SK-N-SH (cell line): ENCODE measurements at regions not wholly inside any gene's neighbourhood (a gene's known extent, or its start where the extent isn't known, plus 50 kb on each side); places are given as distances from the start of the nearest gene placed in this dataset.

ENCODE experiments used
- CTCF ChIA-PET: fragments of 300-600, 350-600 bp; formaldehyde crosslinking; extraction: SDS; loops from one replicate; lab custom pipeline; 2021; lab: Yijun Ruan, JAX
- POLR2A ChIA-PET: fragments of 350-600 bp; sonication (Branson Sonifier 250); formaldehyde crosslinking; extraction: SDS; loops from one replicate; lab custom pipeline; 2020; ENCODE audit warnings: antibody characterized with exemption, inconsistent platforms; lab: Yijun Ruan, JAX
- DNase-seq: peaks from one replicate; pipeline ENCODE4 v3.0.0; 2012
- H2AFZ ChIP-seq: fragments of 200-600 bp; sonication (generic); 2 replicates; pipeline ENCODE4 v1.8.1; 2016; ENCODE audit warnings: antibody characterized with exemption, mild to moderate bottlenecking, low read depth
- H3F3A ChIP-seq: fragments of 200-600 bp; sonication (generic); replicated peaks from 2 replicates; pipeline ENCODE3; 2016; ENCODE audit warnings: antibody characterized with exemption, mild to moderate bottlenecking; ENCODE audit not compliant: insufficient read depth
- H3K27ac ChIP-seq, 2 experiments: fragments of 200-500 bp in 1 of 2; fragments of 200-600 bp in 1 of 2; sonication (Bioruptor generic) in 1 of 2; sonication (generic), shearing (Covaris generic) in 1 of 2; 2 replicates each; pipeline versions ENCODE4 v1.5.1 to v1.6.1; 2014 to 2016; ENCODE audit warnings: low read depth in 2 of 2, inconsistent platforms in 1 of 2, low read length in 1 of 2, mild to moderate bottlenecking in 1 of 2, mixed read lengths in 1 of 2
- H3K27me3 ChIP-seq: fragments of 200-600 bp; sonication (generic), shearing (Covaris generic); 2 replicates; pipeline ENCODE4 v1.6.1; 2016; ENCODE audit warnings: mixed run types; ENCODE audit not compliant: insufficient read depth
- H3K36me3 ChIP-seq, 2 experiments: fragments of 200-500 bp in 1 of 2; fragments of 200-600 bp in 1 of 2; sonication (Bioruptor generic) in 1 of 2; sonication (generic) in 1 of 2; replicated peaks in 1 of 2; 2 replicates each; pipeline versions ENCODE3 to v1.5.1; 2014 to 2016; ENCODE audit warnings: low read length in 1 of 2, mild to moderate bottlenecking in 1 of 2; ENCODE audit not compliant: insufficient read depth in 2 of 2, control insufficient read depth in 1 of 2
- H3K4me1 ChIP-seq, 2 experiments: fragments of 200-500 bp in 1 of 2; fragments of 200-600 bp in 1 of 2; sonication (Bioruptor generic) in 1 of 2; sonication (generic), shearing (Covaris generic) in 1 of 2; 2 replicates each; pipeline versions ENCODE4 v1.5.1 to v1.6.1; 2014 to 2016; ENCODE audit warnings: low read depth in 1 of 2, low read length in 1 of 2, mixed run types in 1 of 2; ENCODE audit not compliant: insufficient read depth in 2 of 2, control insufficient read depth in 1 of 2
- H3K4me2 ChIP-seq: fragments of 200-600 bp; sonication (generic), shearing (Covaris generic); 2 replicates; pipeline ENCODE4 v1.6.1; 2017; ENCODE audit warnings: mixed run types
- H3K4me3 ChIP-seq, 2 experiments: fragments of 200-500 bp in 1 of 2; fragments of 200-600 bp in 1 of 2; sonication (Bioruptor generic) in 1 of 2; sonication (generic), shearing (Covaris generic) in 1 of 2; 2 replicates each; pipeline versions ENCODE4 v1.5.1 to v1.8.1; 2014 to 2016; ENCODE audit warnings: low read depth in 2 of 2, inconsistent platforms in 1 of 2, low read length in 1 of 2, mild to moderate bottlenecking in 1 of 2, mixed read lengths in 1 of 2, moderate library complexity in 1 of 2
- H3K79me2 ChIP-seq: fragments of 200-600 bp; sonication (generic); 2 replicates; pipeline ENCODE4 v1.8.1; 2017; ENCODE audit warnings: mild to moderate bottlenecking; ENCODE audit not compliant: insufficient read depth
- H3K9ac ChIP-seq: fragments of 200-600 bp; sonication (generic); 2 replicates; pipeline ENCODE4 v1.6.1; 2017; ENCODE audit warnings: mixed run types
- H3K9me2 ChIP-seq: fragments of 200-600 bp; sonication (generic); 2 replicates; pipeline ENCODE4 v1.6.1; 2017; ENCODE audit warnings: mixed run types
- H3K9me3 ChIP-seq: fragments of 200-600 bp; sonication (generic); 2 replicates; pipeline ENCODE4 v1.6.1; 2017; ENCODE audit warnings: mixed run types, mild to moderate bottlenecking, moderate library complexity
- H4K20me1 ChIP-seq: fragments of 200-600 bp; sonication (generic); 2 replicates; pipeline ENCODE4 v1.6.1; 2017; ENCODE audit warnings: mild to moderate bottlenecking, mixed run types; ENCODE audit not compliant: insufficient read depth
- EP300 ChIP-seq, 2 experiments: IDR thresholded peaks; 2 replicates each; pipeline versions ENCODE4 v1.4.0 to v1.6.1; 2012; ENCODE audit warnings: borderline replicate concordance in 1 of 2, low read depth in 1 of 2, low read length in 1 of 2
- FOSL2 ChIP-seq: IDR thresholded peaks from 2 replicates; pipeline ENCODE4 v1.4.0; 2012; ENCODE audit warnings: low read depth, mild to moderate bottlenecking, moderate library complexity, borderline replicate concordance
- FOXJ3 ChIP-seq: sonication (generic); formaldehyde crosslinking; IDR thresholded peaks from 2 replicates; pipeline ENCODE4 v1.5.1; 2020; ENCODE audit warnings: mild to moderate bottlenecking, missing genetic modification reagents
- FOXM1 ChIP-seq: IDR thresholded peaks from 2 replicates; pipeline ENCODE4 v1.4.0; 2012; ENCODE audit warnings: low read depth, mild to moderate bottlenecking
- GABPA ChIP-seq: IDR thresholded peaks from 2 replicates; pipeline ENCODE4 v1.4.0; 2012; ENCODE audit warnings: low read depth, mild to moderate bottlenecking
- GATA2 ChIP-seq: sonication (generic); formaldehyde crosslinking; IDR thresholded peaks from 2 replicates; pipeline ENCODE4 v1.5.0; 2020; ENCODE audit warnings: mild to moderate bottlenecking, missing genetic modification reagents
- JUND ChIP-seq: IDR thresholded peaks from 2 replicates; pipeline ENCODE4 v1.4.0; 2012
- NFIC ChIP-seq: IDR thresholded peaks from 2 replicates; pipeline ENCODE4 v1.4.0; 2012; ENCODE audit warnings: borderline replicate concordance
- POLR2AphosphoS5 ChIP-seq: IDR thresholded peaks from 2 replicates; pipeline ENCODE4 v1.6.1; 2012; ENCODE audit warnings: low read depth, low read length
- RAD21 ChIP-seq: IDR thresholded peaks from 2 replicates; pipeline ENCODE4 v1.6.1; 2012; ENCODE audit warnings: mild to moderate bottlenecking, low read length
- REST ChIP-seq: IDR thresholded peaks from 2 replicates; pipeline ENCODE4 v1.6.1; 2012; ENCODE audit warnings: mild to moderate bottlenecking, low read depth, low read length, moderate library complexity
- RFX5 ChIP-seq: IDR thresholded peaks from 2 replicates; pipeline ENCODE4 v1.6.1; 2012; ENCODE audit warnings: mild to moderate bottlenecking, improper control_type of control experiment, low read length
- TAF1 ChIP-seq: IDR thresholded peaks from 2 replicates; pipeline ENCODE4 v1.6.1; 2012; ENCODE audit warnings: low read depth, mild to moderate bottlenecking, low read length, moderate library complexity, borderline replicate concordance
- TEAD4 ChIP-seq: IDR thresholded peaks from 2 replicates; pipeline ENCODE4 v1.4.0; 2012; ENCODE audit warnings: mild to moderate bottlenecking, borderline replicate concordance; ENCODE audit not compliant: insufficient read depth
- USF2 ChIP-seq: fragments of 150-350 bp; IDR thresholded peaks from 2 replicates; pipeline ENCODE4 v1.6.1; 2017; ENCODE audit warnings: antibody characterized with exemption, low read length, low read depth, borderline replicate concordance
- WGBS: methylation state at CpG from one replicate; pipeline ENCODE4 v1.1.6; 2017; ENCODE audit warnings: low lambda C conversion rate; 5-methylcytosine and 5-hydroxymethylcytosine counted together
- TF ChIP-seq, protein P1 (sequence below): fragments of 200-600 bp; sonication (generic); IDR thresholded peaks from 2 replicates; pipeline ENCODE4 v1.6.1; 2017; ENCODE audit warnings: antibody characterized with exemption, mild to moderate bottlenecking, moderate library complexity
- TF ChIP-seq, protein P2 (sequence below): fragments of 150-350 bp; IDR thresholded peaks from 2 replicates; pipeline ENCODE4 v1.6.1; 2016; ENCODE audit warnings: mild to moderate bottlenecking, low read depth, low read length

DNA sequence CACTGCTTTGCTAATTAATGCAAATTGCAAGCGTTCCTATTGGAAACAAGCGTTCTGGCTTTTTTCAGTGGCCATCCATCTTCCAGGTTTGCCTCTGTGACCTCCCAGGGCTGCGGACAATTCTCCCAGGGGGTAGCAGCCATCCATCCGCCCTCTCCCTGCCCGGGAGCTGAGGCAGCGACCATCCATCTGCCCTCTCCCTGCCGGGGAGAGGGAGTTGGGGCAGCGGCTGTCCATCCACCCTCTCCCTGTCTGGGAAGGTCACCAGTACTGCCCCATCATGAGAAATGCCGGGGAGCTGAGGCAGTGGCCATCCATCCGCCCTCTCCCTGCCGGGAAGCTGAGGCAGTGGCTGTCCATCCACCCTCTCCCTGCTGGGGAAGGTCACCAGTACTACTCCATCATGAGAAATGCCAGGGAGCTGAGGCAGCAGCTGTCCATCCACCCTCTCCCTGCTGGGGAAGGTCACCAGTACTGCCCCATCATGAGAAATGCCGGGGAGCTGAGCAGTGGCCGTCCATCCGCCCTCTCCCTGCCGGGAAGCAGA lies 394.7 kb downstream of the BRD1 start:
- WGBS = 0% methylated on average over 2 of the region's 15 CpGs
- ChIA-PET POLR2A (no interaction called here), CTCF (interaction anchor here (1.0 to 2.3 kb wide), 3 partner anchors 22 to 294 kb away, joined by 3 to 15 read pairs (median 5); no protein-coding TSS in a partner anchor)
- H3F3A ChIP-seq = no peaks in the 10 kb centered on the region
- H3K4me1 ChIP-seq = no peaks in the 10 kb centered on the region
- H3K4me3 ChIP-seq = no peak overlapping the region
- H3K36me3 ChIP-seq = no peaks in the 10 kb centered on the region
- H3K9ac ChIP-seq = no peak overlapping the region
- no peak overlapping the region for H2AFZ ChIP-seq
- no peak for DNase-seq
- no peaks in the 10 kb centered on the region for H4K20me1 ChIP-seq
- no peaks in the 10 kb centered on the region for H3K9me2 ChIP-seq
- no peak overlapping the region for H3K27ac ChIP-seq
- no peak overlapping the region for H3K4me2 ChIP-seq
- TF ChIP-seq POLR2AphosphoS5 (no peak), FOXM1 (no peak), FOSL2 (no peak), REST (no peak), NFIC (no peak), GATA2 (CRISPR knock-in tag) (no peak), EP300 (IDR thresholded peaks at IDR 0.05; ENCODE audit: borderline replicate concordance in 1 of 2, low read depth in 1 of 2, low read length in 1 of 2) (no peak), RFX5 (no peak), TAF1 (no peak), TEAD4 (no peak), FOXJ3 (CRISPR knock-in tag) (no peak), USF2 (no peak), RAD21 (no peak), JUND (no peak), GABPA (no peak)
- TF ChIP-seq, protein P1, sequence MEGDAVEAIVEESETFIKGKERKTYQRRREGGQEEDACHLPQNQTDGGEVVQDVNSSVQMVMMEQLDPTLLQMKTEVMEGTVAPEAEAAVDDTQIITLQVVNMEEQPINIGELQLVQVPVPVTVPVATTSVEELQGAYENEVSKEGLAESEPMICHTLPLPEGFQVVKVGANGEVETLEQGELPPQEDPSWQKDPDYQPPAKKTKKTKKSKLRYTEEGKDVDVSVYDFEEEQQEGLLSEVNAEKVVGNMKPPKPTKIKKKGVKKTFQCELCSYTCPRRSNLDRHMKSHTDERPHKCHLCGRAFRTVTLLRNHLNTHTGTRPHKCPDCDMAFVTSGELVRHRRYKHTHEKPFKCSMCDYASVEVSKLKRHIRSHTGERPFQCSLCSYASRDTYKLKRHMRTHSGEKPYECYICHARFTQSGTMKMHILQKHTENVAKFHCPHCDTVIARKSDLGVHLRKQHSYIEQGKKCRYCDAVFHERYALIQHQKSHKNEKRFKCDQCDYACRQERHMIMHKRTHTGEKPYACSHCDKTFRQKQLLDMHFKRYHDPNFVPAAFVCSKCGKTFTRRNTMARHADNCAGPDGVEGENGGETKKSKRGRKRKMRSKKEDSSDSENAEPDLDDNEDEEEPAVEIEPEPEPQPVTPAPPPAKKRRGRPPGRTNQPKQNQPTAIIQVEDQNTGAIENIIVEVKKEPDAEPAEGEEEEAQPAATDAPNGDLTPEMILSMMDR = no peak
- TF ChIP-seq, protein P2, sequence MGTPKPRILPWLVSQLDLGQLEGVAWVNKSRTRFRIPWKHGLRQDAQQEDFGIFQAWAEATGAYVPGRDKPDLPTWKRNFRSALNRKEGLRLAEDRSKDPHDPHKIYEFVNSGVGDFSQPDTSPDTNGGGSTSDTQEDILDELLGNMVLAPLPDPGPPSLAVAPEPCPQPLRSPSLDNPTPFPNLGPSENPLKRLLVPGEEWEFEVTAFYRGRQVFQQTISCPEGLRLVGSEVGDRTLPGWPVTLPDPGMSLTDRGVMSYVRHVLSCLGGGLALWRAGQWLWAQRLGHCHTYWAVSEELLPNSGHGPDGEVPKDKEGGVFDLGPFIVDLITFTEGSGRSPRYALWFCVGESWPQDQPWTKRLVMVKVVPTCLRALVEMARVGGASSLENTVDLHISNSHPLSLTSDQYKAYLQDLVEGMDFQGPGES = no peak
- H3K79me2 ChIP-seq = no peaks in the 10 kb centered on the region
- H3K9me3 ChIP-seq = no peaks in the 10 kb centered on the region
- no peaks in the 10 kb centered on the region; the same call in 1 of the 2 replicates for H3K27me3 ChIP-seq
